EH (cell line): ENCODE measurements at regions not wholly inside any gene's neighbourhood (a gene's known extent, or its start where the extent isn't known, plus 50 kb on each side); places are given as distances from the start of the nearest gene placed in this dataset.
"Not testable (repeated sequence)": the region's sequence is repeated elsewhere in the genome, so short reads cannot be mapped to it uniquely, and the experiment has no call there.

Experiments
- DNase-seq: peaks from one replicate; pipeline ENCODE4 v3.0.0-alpha.2; 2015; ENCODE audit warnings: low read depth

GRCh38 chr4:131774382-131774781, 1374.7 kb upstream of the PCDH10 start:
- DNase-seq: peak; percentile 87

- DNase-seq: not testable (repeated sequence)
Observed at GRCh38 chr4:131810565-131810964, 1338.5 kb upstream of the PCDH10 start.
